Activated CD4-positive, alpha-beta T cell treated with anti-CD3 and anti-CD28 coated beads, Interleukin-2, amount 50 U/mL, for 1 hour (primary cell): ENCODE measurements at regions not wholly inside any gene's neighbourhood (a gene's known extent, or its start where the extent isn't known, plus 50 kb on each side); places are given as distances from the start of the nearest gene placed in this dataset.

Experiments used
- DNase-seq: peaks from one replicate; pipeline ENCODE4 v3.0.0-alpha.2; 2020

- DNase-seq = no peak
Measured at GRCh38 chr17:51496378-51496777, 236.0 kb downstream of the UTP18 start.

DNA sequence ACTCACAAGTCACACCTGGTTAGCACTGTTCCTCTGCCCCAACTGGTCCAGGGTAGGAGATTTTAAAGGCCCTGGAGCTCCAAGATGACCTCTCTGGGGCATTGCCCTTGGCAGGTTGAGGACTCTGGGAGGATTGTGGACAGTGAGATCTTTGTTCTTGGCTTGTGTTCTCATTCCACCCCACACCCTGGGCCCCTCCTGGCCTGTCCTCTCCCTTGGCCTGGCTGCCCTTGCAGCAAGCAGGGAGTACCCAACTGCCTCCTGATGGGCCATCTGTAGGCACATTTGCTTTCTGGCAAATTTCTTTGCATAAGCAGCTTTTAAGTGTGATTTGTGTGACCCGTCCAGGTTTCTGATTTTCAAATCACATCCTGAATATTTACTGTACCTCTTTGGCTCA is 239.6 kb downstream of the UTP18 start:
- DNase-seq = no peak

DNA sequence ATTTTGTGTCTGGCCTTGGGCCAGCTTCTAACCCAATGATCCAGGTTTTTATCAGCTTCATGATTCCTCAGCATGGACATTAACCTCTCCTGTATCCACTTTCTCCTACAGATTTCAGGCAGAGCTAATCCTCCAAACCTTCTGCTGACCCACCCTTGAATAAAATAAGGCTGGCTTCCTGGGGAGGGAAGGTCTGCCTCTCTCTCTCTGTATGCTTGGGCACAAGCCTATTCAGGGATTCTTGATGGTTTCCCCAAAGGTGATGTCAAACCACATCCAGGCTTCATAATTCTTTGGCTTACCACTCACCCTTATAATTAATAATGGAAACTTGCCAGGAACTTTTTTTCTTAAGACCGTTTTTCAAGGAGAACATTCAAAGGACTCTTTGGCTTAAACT is 240.1 kb downstream of the UTP18 start:
- DNase-seq = no peak

DNA sequence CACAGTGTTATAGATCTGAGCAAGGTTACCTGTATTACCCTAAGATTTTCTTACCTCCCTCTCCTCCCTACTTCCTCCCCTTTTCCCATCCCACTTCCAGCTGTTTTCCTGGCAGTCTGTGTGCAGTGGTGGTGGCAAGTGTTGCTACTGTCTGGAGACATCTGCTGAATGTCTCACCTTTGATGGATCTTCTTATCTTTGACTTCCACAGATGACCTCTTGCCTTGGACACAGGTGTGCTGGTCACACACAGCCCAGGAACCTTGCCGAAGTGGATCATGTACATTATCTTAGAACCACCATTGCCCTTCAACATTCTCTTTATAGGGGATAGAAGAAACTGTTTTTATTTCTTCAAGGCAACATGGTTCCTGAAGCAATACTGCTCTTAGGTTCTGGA is 245.1 kb downstream of the UTP18 start:
- no peak for DNase-seq

GRCh38 chr17:51507444-51507843 is 247.1 kb downstream of the UTP18 start:
- DNase-seq = no peak

DNA sequence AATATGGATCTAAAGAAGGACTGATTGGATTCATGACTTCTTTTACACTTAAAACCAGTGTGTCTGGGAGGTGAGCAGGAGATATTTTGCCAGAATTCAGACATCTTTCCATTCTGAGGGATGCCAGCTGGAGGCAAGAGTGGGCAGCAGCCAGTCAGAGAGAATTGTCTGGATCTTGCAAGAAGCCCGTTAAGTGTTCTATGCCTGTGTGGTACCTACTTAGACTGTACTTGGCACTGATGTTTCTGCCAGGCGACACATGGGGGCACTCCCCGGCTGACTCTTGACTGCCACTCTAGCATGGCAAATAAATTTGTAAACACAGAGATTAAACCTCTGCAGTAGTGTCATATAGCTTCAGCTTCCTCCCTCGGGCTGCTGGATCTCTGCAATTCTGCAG is 247.7 kb downstream of the UTP18 start:
- no peak for DNase-seq

DNA sequence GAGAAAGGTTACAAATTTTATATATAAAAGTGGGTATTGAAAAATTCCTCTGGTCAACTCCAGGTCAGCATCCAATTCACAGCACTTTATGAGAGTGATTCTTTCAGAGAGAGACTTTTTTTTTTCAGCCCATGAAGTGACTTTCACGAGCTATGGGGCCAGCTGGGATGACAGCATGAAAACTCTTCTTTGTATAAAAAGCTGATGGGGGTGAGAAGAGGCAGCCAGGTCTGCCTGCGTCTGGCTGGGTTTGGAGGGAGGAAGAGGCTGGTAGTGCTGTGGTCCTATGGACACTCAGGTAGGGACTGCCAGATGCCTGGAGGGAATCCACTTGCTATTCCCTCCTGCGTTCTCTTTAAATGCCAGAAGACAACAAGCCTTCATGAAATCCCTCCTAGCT is 250.6 kb downstream of the UTP18 start:
- DNase-seq = no peak

- DNase-seq = no peak
Measured at GRCh38 chr17:51512220-51512907, 252.0 kb downstream of the UTP18 start.

- DNase-seq = no peak
Measured at GRCh38 chr17:51516924-51517323, 256.6 kb downstream of the UTP18 start.

DNA sequence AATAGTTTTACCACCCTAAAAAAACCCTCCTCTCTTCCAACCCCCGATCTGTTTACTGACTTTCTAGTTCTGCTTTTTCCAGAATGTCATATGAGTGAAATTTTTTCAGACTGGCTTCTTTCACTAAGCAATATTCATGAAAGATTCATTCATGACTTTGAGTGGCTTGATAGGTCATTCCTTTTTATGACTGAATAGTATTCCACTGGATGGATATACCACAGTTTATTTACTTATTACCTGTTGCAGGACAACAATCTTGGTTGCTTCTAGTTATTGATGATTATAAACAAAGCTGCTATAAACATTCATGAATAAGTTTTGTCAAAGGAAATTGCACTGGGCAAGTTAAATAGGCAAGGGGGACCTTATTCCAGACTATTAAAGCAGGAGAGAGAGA is 264.2 kb downstream of the UTP18 start:
- no peak for DNase-seq

DNA sequence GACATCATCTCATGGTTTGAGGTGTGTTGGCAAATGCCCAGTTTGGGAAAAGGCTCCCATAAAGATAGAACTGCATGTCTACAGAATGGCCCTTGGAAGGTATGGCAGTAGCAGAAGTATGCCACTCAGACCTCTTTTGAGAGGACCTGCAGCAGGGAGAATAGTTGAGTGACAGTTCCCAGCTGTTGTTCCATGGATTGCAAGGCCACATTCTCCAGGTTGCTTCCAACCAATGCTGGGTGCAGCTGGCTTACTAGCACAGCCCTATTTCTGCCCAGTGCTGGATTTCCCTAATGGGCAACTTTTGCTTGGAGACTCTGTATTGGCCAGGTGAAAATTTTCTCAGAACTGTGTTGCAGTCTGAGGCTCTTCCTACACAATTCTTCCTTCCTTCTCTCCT is 266.2 kb downstream of the UTP18 start:
- no peak for DNase-seq

GRCh38 chr17:51527225-51527982 is 267.1 kb downstream of the UTP18 start:
- no peak for DNase-seq

DNA sequence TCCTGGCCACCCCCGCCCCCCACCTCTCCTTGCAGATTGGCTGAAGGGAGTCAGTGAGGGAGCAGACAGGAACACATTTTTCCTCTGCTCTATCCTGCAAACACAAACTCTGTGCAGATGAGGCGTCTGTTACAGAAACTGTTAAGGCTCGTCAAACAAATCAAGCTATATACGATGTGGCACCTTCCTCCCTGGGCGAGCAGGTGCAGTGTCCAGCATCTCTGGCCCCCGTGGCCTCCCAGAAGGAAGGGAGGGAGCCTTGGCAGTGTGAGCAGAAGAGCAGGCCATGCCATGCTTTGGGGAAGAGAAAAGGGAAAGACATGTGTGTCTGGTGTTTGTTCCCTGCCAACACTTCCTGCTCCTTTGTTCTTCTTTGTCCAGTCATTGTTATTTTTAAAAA is 267.8 kb downstream of the UTP18 start:
- no peak for DNase-seq

- no peak for DNase-seq
Measured at GRCh38 chr17:51533219-51533618, 272.9 kb downstream of the UTP18 start.

DNA sequence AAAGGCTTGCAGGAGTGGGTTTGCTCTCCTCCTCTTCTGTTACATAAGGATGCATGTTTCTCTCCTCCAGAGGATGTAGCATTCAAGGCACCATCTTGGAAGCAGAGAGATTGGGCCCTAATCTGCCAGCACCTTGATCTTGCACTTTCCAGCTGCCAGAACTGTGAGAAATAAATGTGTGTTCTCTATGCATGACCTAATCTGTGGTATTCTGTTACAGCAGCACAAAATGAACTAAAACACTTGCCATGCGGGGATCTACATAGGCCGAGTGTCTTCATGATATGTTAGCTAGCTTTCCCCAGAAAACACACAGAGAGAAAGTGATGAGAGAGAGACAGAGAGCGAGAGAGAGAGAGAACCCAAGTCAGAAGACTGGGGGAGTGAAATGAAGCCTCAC is 273.5 kb downstream of the UTP18 start:
- DNase-seq = no peak

GRCh38 chr17:51536627-51537026 is 276.3 kb downstream of the UTP18 start:
- DNase-seq = no peak

- no peak for DNase-seq
Measured at GRCh38 chr17:51537996-51538550, 277.7 kb downstream of the UTP18 start.

GRCh38 chr17:51540151-51540550 is 279.8 kb downstream of the UTP18 start:
- DNase-seq = no peak

- no peak for DNase-seq
Measured at GRCh38 chr17:51541215-51541614, 280.9 kb downstream of the UTP18 start.

GRCh38 chr17:51546114-51546513 is 285.8 kb downstream of the UTP18 start:
- no peak for DNase-seq

DNA sequence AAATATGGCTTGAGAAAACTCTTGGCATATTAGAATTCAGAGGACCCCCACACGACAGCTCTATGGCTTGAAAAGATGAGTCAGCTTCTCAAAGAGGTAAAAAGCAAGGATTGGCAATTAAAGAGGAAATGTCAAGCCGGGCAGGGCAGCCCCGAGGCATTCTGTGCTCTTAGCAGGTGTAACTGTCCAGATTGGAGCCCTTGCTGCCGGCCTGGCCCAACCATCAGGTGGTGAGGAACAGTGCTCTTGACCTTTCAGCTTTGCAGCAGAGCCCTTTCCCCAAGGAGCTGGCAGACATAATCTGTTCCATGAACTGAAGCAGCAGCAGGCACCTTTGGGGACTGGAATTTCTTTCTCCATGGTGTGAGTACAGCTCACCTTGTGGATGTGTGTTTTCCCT is 287.8 kb downstream of the UTP18 start:
- no peak for DNase-seq

GRCh38 chr17:51555153-51555552 is 294.8 kb downstream of the UTP18 start:
- DNase-seq = no peak

GRCh38 chr17:51559778-51560177 is 299.4 kb downstream of the UTP18 start:
- no peak for DNase-seq

DNA sequence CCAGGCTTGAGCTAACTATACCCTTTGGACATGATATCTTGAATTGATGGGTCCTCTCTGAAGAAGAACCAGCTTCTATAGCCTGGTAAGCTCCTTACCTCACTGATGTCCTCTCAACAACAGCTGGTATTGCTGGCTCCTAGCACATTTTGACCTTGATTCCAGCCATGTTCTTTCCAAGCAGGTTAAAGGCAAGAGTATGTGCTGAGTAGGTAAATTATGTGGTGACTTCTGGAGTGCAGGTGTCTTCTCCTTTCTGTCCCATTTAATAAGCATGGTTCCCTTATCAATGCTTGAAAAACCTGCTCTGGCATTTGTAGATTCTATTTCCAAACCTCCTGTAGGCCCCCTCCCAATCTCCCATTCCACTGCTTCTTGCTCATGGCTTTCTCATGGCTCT is 300.1 kb downstream of the UTP18 start:
- no peak for DNase-seq

- no peak for DNase-seq
Measured at GRCh38 chr17:51563961-51564360, 303.6 kb downstream of the UTP18 start.
